Karpas-422 (cell line): ENCODE measurements at regions not wholly inside any gene's neighbourhood (a gene's known extent, or its start where the extent isn't known, plus 50 kb on each side); places are given as distances from the start of the nearest gene placed in this dataset.

Experiments used
- DNase-seq: peaks from one replicate; pipeline ENCODE4 v3.0.0-alpha.2; 2015
- H2AFZ ChIP-seq: fragments of 200-600 bp; sonication (generic); 2 replicates; pipeline ENCODE4 v1.6.1; 2014; ENCODE audit warnings: antibody characterized with exemption, low read length, mixed read lengths
- H3K27ac ChIP-seq: fragments of 200-600 bp; sonication (generic); 2 replicates; pipeline ENCODE4 v1.5.1; 2014; ENCODE audit warnings: mild to moderate bottlenecking, low read length, moderate library complexity
- H3K27me3 ChIP-seq: fragments of 200-600 bp; sonication (generic); 2 replicates; pipeline ENCODE4 v1.6.1; 2014; ENCODE audit warnings: low read length, mixed read lengths
- H3K36me3 ChIP-seq: fragments of 200-600 bp; sonication (generic); 2 replicates; pipeline ENCODE4 v1.6.1; 2014; ENCODE audit warnings: low read length, mixed read lengths; ENCODE audit not compliant: insufficient read depth
- H3K4me1 ChIP-seq: fragments of 200-600 bp; sonication (generic); 2 replicates; pipeline ENCODE4 v1.6.1; 2014; ENCODE audit warnings: mild to moderate bottlenecking, low read length, mixed read lengths
- H3K4me2 ChIP-seq: fragments of 200-600 bp; sonication (generic); 2 replicates; pipeline ENCODE4 v1.6.1; 2014; ENCODE audit warnings: low read length, low read depth, mild to moderate bottlenecking; ENCODE audit not compliant: poor library complexity, severe bottlenecking
- H3K4me3 ChIP-seq: fragments of 200-600 bp; sonication (generic); 2 replicates; pipeline ENCODE4 v1.5.1; 2014; ENCODE audit warnings: mild to moderate bottlenecking, antibody characterized with exemption, low read length, mixed read lengths
- H3K79me2 ChIP-seq: fragments of 200-600 bp; sonication (generic); 2 replicates; pipeline ENCODE4 v1.6.1; 2014; ENCODE audit warnings: mild to moderate bottlenecking, low read length, mixed read lengths
- H3K9ac ChIP-seq: fragments of 200-600 bp; sonication (generic); 2 replicates; pipeline ENCODE4 v1.6.0; 2014; ENCODE audit warnings: low read length
- H3K9me2 ChIP-seq: fragments of 200-600 bp; sonication (generic), shearing (Covaris generic); replicated peaks from 2 replicates; pipeline ENCODE4 v1.6.0; 2014; ENCODE audit warnings: mild to moderate bottlenecking, low read length, moderate library complexity; ENCODE audit not compliant: insufficient read depth
- H3K9me3 ChIP-seq: fragments of 300-700, 200-600 bp; sonication (generic); 2 replicates; pipeline ENCODE4 v1.6.1; 2014; ENCODE audit warnings: low read length, mixed read lengths
- H4K20me1 ChIP-seq: fragments of 200-600 bp; sonication (generic); 2 replicates; pipeline ENCODE4 v1.6.1; 2014; ENCODE audit warnings: mild to moderate bottlenecking, antibody characterized with exemption, low read length, low read depth; ENCODE audit not compliant: insufficient read depth

DNA sequence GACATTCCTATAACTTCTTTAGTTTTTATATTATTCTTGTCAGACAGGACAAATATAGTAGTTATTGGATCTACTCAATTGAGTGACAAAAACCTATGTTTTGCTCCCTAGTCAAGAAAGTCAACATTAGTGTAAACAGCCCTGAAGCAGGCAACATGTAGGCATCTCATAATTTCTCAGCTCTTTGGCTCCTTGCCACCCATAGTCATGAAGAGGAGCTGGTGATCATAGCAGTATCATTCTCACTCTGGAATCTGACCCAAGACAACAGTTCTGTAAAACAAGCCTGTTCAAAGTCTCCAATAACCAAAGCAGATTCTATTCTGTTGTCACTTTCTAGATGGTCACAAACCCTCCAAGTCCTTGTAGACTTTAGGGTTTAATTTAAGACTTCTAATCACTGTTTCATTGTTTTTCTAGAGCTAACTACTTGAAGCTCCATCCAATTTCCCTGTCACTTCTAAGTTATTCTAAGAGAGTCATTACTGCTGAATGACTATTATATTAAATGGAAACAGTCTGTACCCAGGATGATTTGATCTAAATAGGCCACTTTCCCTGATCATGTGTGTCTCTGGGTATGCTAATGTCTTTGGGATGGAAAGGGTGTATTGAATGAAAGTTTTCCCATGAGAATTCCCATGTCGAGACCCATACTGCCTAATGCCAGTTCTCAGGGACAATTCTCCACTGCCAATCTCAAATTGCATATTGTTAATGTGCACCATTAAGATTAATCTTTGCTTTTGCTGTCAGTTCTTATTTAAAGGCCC, 533.3 kb downstream of the ACTL7B start:
- no peak overlapping the region for H3K27ac ChIP-seq
- H3K9me3 ChIP-seq, result 0 out of 2 replicates have a peak, but pooled peaks cover under 1% of the 10 kb centered on the region
- H3K9ac ChIP-seq, result no peak overlapping the region
- no peak overlapping the region for H2AFZ ChIP-seq
- H4K20me1 ChIP-seq, result no peaks in the 10 kb centered on the region
- H3K4me3 ChIP-seq, result no peak overlapping the region
- no peaks in the 10 kb centered on the region for H3K9me2 ChIP-seq
- peak; percentile 6 for DNase-seq
- no peaks in the 10 kb centered on the region for H3K4me1 ChIP-seq
- no peaks in the 10 kb centered on the region for H3K79me2 ChIP-seq
- no peaks in the 10 kb centered on the region for H3K27me3 ChIP-seq
- no peak overlapping the region for H3K4me2 ChIP-seq
- H3K36me3 ChIP-seq, result no peaks in the 10 kb centered on the region

DNA sequence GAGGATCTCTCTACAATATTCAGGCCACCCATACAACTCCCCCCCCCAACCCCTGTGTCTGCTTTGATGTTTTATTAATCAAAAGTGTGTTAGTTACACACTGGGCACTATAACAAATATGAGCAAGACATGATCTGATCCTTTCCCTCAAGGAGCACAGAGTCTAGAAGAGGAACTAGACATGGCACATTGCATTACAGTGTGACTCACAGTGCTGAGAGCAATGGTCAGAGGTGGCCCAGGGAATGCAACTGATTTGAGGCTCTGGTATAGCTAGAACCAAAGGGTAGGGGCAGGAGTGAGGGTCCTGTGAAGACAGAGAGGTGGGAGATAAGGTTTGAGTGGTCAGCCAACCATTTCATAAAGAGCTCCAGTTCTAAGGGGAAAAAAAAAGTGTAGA, 539.2 kb downstream of the ACTL7B start:
- no peak overlapping the region for H3K27ac ChIP-seq

DNA sequence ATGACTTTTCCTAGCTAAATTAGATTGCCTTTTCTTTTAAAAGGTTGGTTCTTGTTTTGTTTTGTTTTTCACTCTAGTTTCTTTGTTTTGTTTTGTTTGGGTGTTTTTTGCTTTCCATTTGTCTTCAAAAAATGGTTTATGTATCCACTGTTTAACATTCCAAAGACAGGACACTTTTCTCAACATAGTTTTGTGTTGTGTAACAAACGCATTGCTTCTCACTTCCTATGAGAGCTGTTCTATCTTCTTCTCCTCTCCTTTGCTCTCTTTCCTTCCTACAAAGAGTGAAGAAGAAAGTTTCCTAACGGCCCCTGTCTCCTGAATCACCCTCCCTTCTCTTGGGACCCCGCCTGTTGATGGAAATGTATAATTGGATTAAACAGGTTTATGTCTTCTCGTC, 539.7 kb downstream of the ACTL7B start:
- Histone ChIP-seq H3K4me3 (no peak overlapping the region), H3K27ac (no peak overlapping the region), H3K4me1 (no peaks in the 10 kb centered on the region), H4K20me1 (no peaks in the 10 kb centered on the region), H3K9me3 (no peaks in the 10 kb centered on the region), H3K36me3 (no peaks in the 10 kb centered on the region), H3K79me2 (no peaks in the 10 kb centered on the region), H3K4me2 (no peak overlapping the region), H3K9ac (no peak overlapping the region), H3K9me2 (no peaks in the 10 kb centered on the region), H2AFZ (no peak overlapping the region), H3K27me3 (no peaks in the 10 kb centered on the region)
- DNase-seq, result no peak

More for the DNA sequence above, 539.2 kb downstream of the ACTL7B start:
- no peaks in the 10 kb centered on the region for H3K36me3 ChIP-seq
- H3K9me2 ChIP-seq, result no peaks in the 10 kb centered on the region
- H3K4me1 ChIP-seq, result no peaks in the 10 kb centered on the region
- no peak overlapping the region for H3K4me2 ChIP-seq
- H3K9me3 ChIP-seq, result no peaks in the 10 kb centered on the region
- no peak overlapping the region for H3K4me3 ChIP-seq
- DNase-seq, result no peak
- no peaks in the 10 kb centered on the region for H4K20me1 ChIP-seq
- H3K27me3 ChIP-seq, result no peaks in the 10 kb centered on the region
- H2AFZ ChIP-seq, result no peak overlapping the region
- no peaks in the 10 kb centered on the region for H3K79me2 ChIP-seq
- H3K9ac ChIP-seq, result no peak overlapping the region

DNA sequence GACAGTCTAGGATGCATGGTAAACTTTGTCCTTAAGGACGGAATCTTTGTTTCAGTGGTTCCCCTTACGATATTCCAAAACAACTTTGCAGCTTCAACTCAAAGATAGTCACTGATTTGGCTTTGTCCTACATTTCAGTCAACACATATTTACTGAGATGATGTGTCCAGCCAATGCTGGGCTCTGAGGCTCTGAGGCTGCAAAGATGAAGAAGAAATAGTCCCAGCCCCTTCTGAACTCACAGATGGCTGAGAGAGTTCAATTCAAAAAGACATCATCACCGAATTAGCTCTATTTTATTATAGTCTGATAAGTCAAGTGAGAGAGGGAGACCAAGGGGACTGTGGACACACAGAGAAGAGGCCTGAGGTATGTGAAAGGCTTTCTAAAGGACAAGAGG, 544.0 kb downstream of the ACTL7B start:
- H3K9me3 ChIP-seq, result no peaks in the 10 kb centered on the region
- no peaks in the 10 kb centered on the region for H3K9me2 ChIP-seq
- no peak overlapping the region for H3K9ac ChIP-seq
- H3K27ac ChIP-seq, result no peak overlapping the region
- no peaks in the 10 kb centered on the region for H3K79me2 ChIP-seq
- no peaks in the 10 kb centered on the region for H3K4me1 ChIP-seq
- H4K20me1 ChIP-seq, result no peaks in the 10 kb centered on the region
- DNase-seq, result no peak
- H3K4me3 ChIP-seq, result no peak overlapping the region
- no peak overlapping the region for H3K4me2 ChIP-seq
- no peaks in the 10 kb centered on the region for H3K27me3 ChIP-seq
- H3K36me3 ChIP-seq, result no peaks in the 10 kb centered on the region
- H2AFZ ChIP-seq, result no peak overlapping the region

DNA sequence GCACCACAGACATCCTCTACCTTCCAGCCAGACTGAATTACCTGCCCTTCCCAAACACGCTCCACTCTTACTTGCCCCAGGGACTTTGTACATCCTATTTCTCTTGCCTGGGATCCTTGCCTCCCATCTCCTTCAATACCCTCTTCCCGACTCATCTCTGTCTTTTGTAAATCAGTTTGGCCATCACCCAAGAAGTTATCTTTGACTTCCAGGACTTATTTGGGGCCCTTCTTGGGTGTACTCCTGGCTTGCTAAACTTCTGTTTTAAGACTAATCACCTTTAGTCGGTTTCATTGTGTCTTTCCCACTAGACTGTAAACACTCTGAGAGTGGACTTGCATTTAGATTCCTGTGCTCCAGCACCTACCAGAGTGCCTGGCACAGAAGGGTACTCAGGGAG, 545.6 kb downstream of the ACTL7B start:
- Histone ChIP-seq H3K79me2 (no peaks in the 10 kb centered on the region), H3K36me3 (no peaks in the 10 kb centered on the region), H3K27me3 (no peaks in the 10 kb centered on the region), H3K9me2 (no peaks in the 10 kb centered on the region), H3K27ac (no peak overlapping the region), H3K4me2 (no peak overlapping the region), H3K4me3 (no peak overlapping the region), H4K20me1 (no peaks in the 10 kb centered on the region), H2AFZ (no peak overlapping the region), H3K9ac (no peak overlapping the region), H3K4me1 (no peaks in the 10 kb centered on the region), H3K9me3 (no peaks in the 10 kb centered on the region)
- no peak for DNase-seq

DNA sequence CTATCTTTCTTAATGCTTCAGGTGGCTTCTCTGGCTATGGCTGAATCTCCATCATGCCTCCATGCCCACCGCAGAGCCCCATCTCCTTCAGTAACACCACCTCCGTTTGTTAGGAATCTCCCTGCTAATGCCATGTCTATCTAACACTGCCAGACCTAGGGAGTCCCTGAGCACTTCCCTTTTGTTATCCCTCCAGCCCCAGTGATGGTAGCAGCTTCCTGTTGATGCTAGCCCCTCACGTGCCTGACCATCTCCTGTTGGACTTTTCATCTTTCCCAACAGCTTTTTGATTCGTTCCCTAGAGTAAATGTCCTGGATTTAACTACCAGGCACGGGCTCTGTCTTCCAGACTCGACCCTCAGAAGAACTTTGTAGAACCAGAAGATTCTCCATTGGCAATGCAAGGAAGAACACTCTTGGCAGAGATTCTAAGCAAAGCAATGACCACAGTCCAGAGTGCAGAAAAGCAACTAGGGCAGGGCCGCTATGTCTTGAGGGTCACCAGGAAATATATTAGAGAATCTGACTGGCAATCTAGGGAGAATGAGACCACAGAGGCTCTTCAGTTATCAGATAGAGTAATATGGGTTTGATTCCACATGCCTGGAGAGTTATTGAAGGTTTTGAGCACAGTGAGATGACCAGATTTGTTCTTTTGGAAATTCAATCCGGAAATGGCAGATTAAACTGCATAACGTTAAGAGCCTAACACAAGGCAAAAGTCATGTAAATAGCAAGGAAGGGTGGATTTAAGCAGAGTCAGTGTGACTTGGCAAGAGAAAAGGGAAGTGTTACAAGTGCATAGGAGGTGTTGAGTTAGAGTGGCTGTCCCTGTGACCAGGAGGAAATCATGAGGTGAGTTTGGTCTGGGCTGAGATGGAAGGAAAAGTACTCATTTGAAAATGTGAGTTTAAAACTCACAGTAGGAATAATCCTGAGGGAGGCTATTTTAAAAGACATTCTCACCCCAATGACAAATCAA, 555.2 kb downstream of the ACTL7B start:
- no peak overlapping the region for H3K9ac ChIP-seq
- no peaks in the 10 kb centered on the region for H3K27me3 ChIP-seq
- no peaks in the 10 kb centered on the region for H4K20me1 ChIP-seq
- no peaks in the 10 kb centered on the region for H3K79me2 ChIP-seq
- no peaks in the 10 kb centered on the region for H3K4me1 ChIP-seq
- H3K27ac ChIP-seq, result no peak overlapping the region
- H2AFZ ChIP-seq, result no peak overlapping the region
- H3K9me2 ChIP-seq, result no peaks in the 10 kb centered on the region
- H3K4me2 ChIP-seq, result no peak overlapping the region
- H3K9me3 ChIP-seq, result no peaks in the 10 kb centered on the region
- no peak for DNase-seq
- H3K4me3 ChIP-seq, result no peak overlapping the region
- H3K36me3 ChIP-seq, result no peaks in the 10 kb centered on the region

DNA sequence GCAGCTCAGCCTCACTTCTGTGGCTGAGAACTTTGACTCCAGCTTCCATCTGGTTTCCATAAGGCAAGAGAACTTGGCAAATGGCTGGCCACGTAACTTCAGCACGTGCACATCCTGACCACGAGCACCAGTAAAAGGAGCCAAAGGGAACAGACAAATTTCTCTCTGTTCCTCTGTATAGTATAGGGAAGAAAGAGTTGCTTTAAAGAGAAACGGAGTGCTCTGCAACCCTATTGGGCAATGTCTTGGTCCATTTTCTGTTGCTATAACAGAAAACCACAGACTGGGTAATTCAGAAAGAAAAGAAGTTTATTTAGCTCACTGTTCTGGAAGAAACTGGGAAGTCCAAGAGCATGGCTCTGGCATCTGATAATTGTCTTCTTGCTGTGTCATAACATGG, 558.7 kb downstream of the ACTL7B start:
- DNase-seq, result no peak
- Histone ChIP-seq H3K4me2 (no peak overlapping the region), H3K27ac (no peak overlapping the region), H3K36me3 (no peaks in the 10 kb centered on the region), H3K4me3 (no peak overlapping the region), H3K27me3 (no peaks in the 10 kb centered on the region), H3K9me2 (no peaks in the 10 kb centered on the region), H4K20me1 (no peaks in the 10 kb centered on the region), H3K4me1 (no peaks in the 10 kb centered on the region), H2AFZ (no peak overlapping the region), H3K9me3 (no peaks in the 10 kb centered on the region), H3K9ac (no peak overlapping the region), H3K79me2 (no peaks in the 10 kb centered on the region)

DNA sequence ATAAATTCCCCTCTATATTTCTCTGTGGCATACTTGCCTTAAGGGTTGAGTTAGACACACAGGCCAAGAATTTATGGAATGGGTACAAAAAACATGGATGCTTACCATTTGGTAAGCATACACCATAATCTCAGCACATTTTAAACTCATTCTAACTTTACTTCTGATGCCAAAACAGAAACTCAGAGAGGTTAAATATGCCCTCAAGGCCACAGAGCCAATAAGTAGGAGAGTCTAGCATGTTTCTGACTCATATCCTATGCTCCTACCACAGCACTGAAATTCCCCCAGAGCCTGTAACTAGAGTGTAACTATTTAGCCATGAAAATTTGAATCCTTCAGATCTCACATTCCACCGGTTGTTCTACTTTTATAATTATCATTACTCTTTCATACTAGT, 559.7 kb downstream of the ACTL7B start:
- Histone ChIP-seq H3K27ac (no peak overlapping the region), H3K9me2 (no peaks in the 10 kb centered on the region), H3K9me3 (no peaks in the 10 kb centered on the region), H4K20me1 (no peaks in the 10 kb centered on the region), H3K36me3 (no peaks in the 10 kb centered on the region), H3K4me2 (no peak overlapping the region), H2AFZ (no peak overlapping the region), H3K4me1 (no peaks in the 10 kb centered on the region), H3K9ac (no peak overlapping the region), H3K27me3 (no peaks in the 10 kb centered on the region), H3K79me2 (no peaks in the 10 kb centered on the region), H3K4me3 (no peak overlapping the region)
- no peak for DNase-seq
